SK-N-SH (cell line): ENCODE measurements at regions not wholly inside any gene's neighbourhood (a gene's known extent, or its start where the extent isn't known, plus 50 kb on each side); places are given as distances from the start of the nearest gene placed in this dataset.

Source experiments
- CTCF ChIA-PET: fragments of 300-600, 350-600 bp; formaldehyde crosslinking; extraction: SDS; loops from one replicate; lab custom pipeline; 2021; lab: Yijun Ruan, JAX
- POLR2A ChIA-PET: fragments of 350-600 bp; sonication (Branson Sonifier 250); formaldehyde crosslinking; extraction: SDS; loops from one replicate; lab custom pipeline; 2020; ENCODE audit warnings: antibody characterized with exemption, inconsistent platforms; lab: Yijun Ruan, JAX
- DNase-seq: peaks from one replicate; pipeline ENCODE4 v3.0.0; 2012
- H2AFZ ChIP-seq: fragments of 200-600 bp; sonication (generic); 2 replicates; pipeline ENCODE4 v1.8.1; 2016; ENCODE audit warnings: antibody characterized with exemption, mild to moderate bottlenecking, low read depth
- H3F3A ChIP-seq: fragments of 200-600 bp; sonication (generic); replicated peaks from 2 replicates; pipeline ENCODE3; 2016; ENCODE audit warnings: antibody characterized with exemption, mild to moderate bottlenecking; ENCODE audit not compliant: insufficient read depth
- H3K27ac ChIP-seq, 2 experiments: fragments of 200-500 bp in 1 of 2; fragments of 200-600 bp in 1 of 2; sonication (Bioruptor generic) in 1 of 2; sonication (generic), shearing (Covaris generic) in 1 of 2; 2 replicates each; pipeline versions ENCODE4 v1.5.1 to v1.6.1; 2014 to 2016; ENCODE audit warnings: low read depth in 2 of 2, inconsistent platforms in 1 of 2, low read length in 1 of 2, mild to moderate bottlenecking in 1 of 2, mixed read lengths in 1 of 2
- H3K27me3 ChIP-seq: fragments of 200-600 bp; sonication (generic), shearing (Covaris generic); 2 replicates; pipeline ENCODE4 v1.6.1; 2016; ENCODE audit warnings: mixed run types; ENCODE audit not compliant: insufficient read depth
- H3K36me3 ChIP-seq, 2 experiments: fragments of 200-500 bp in 1 of 2; fragments of 200-600 bp in 1 of 2; sonication (Bioruptor generic) in 1 of 2; sonication (generic) in 1 of 2; replicated peaks in 1 of 2; 2 replicates each; pipeline versions ENCODE3 to v1.5.1; 2014 to 2016; ENCODE audit warnings: low read length in 1 of 2, mild to moderate bottlenecking in 1 of 2; ENCODE audit not compliant: insufficient read depth in 2 of 2, control insufficient read depth in 1 of 2
- H3K4me1 ChIP-seq, 2 experiments: fragments of 200-500 bp in 1 of 2; fragments of 200-600 bp in 1 of 2; sonication (Bioruptor generic) in 1 of 2; sonication (generic), shearing (Covaris generic) in 1 of 2; 2 replicates each; pipeline versions ENCODE4 v1.5.1 to v1.6.1; 2014 to 2016; ENCODE audit warnings: low read depth in 1 of 2, low read length in 1 of 2, mixed run types in 1 of 2; ENCODE audit not compliant: insufficient read depth in 2 of 2, control insufficient read depth in 1 of 2
- H3K4me2 ChIP-seq: fragments of 200-600 bp; sonication (generic), shearing (Covaris generic); 2 replicates; pipeline ENCODE4 v1.6.1; 2017; ENCODE audit warnings: mixed run types
- H3K4me3 ChIP-seq, 2 experiments: fragments of 200-500 bp in 1 of 2; fragments of 200-600 bp in 1 of 2; sonication (Bioruptor generic) in 1 of 2; sonication (generic), shearing (Covaris generic) in 1 of 2; 2 replicates each; pipeline versions ENCODE4 v1.5.1 to v1.8.1; 2014 to 2016; ENCODE audit warnings: low read depth in 2 of 2, inconsistent platforms in 1 of 2, low read length in 1 of 2, mild to moderate bottlenecking in 1 of 2, mixed read lengths in 1 of 2, moderate library complexity in 1 of 2
- H3K79me2 ChIP-seq: fragments of 200-600 bp; sonication (generic); 2 replicates; pipeline ENCODE4 v1.8.1; 2017; ENCODE audit warnings: mild to moderate bottlenecking; ENCODE audit not compliant: insufficient read depth
- H3K9ac ChIP-seq: fragments of 200-600 bp; sonication (generic); 2 replicates; pipeline ENCODE4 v1.6.1; 2017; ENCODE audit warnings: mixed run types
- H3K9me2 ChIP-seq: fragments of 200-600 bp; sonication (generic); 2 replicates; pipeline ENCODE4 v1.6.1; 2017; ENCODE audit warnings: mixed run types
- H3K9me3 ChIP-seq: fragments of 200-600 bp; sonication (generic); 2 replicates; pipeline ENCODE4 v1.6.1; 2017; ENCODE audit warnings: mixed run types, mild to moderate bottlenecking, moderate library complexity
- H4K20me1 ChIP-seq: fragments of 200-600 bp; sonication (generic); 2 replicates; pipeline ENCODE4 v1.6.1; 2017; ENCODE audit warnings: mild to moderate bottlenecking, mixed run types; ENCODE audit not compliant: insufficient read depth
- FOXM1 ChIP-seq: IDR thresholded peaks from 2 replicates; pipeline ENCODE4 v1.4.0; 2012; ENCODE audit warnings: low read depth, mild to moderate bottlenecking
- RAD21 ChIP-seq: IDR thresholded peaks from 2 replicates; pipeline ENCODE4 v1.6.1; 2012; ENCODE audit warnings: mild to moderate bottlenecking, low read length
- WGBS: methylation state at CpG from one replicate; pipeline ENCODE4 v1.1.6; 2017; ENCODE audit warnings: low lambda C conversion rate; 5-methylcytosine and 5-hydroxymethylcytosine counted together
- TF ChIP-seq, protein P1 (sequence below): IDR thresholded peaks from 2 replicates; pipeline ENCODE4 v1.4.0; 2012; ENCODE audit warnings: low read depth, borderline replicate concordance
- TF ChIP-seq, protein P2 (sequence below): fragments of 200-600 bp; sonication (generic); IDR thresholded peaks from 2 replicates; pipeline ENCODE4 v1.6.1; 2017; ENCODE audit warnings: antibody characterized with exemption, mild to moderate bottlenecking, moderate library complexity
- TF ChIP-seq, protein P3 (sequence below): IDR thresholded peaks from 2 replicates; pipeline ENCODE4 v1.4.0; 2012; ENCODE audit warnings: low read depth
- TF ChIP-seq, protein P4 (sequence below): fragments of 150-350 bp; IDR thresholded peaks from 2 replicates; pipeline ENCODE4 v1.6.1; 2016; ENCODE audit warnings: mild to moderate bottlenecking, low read depth, low read length

DNA sequence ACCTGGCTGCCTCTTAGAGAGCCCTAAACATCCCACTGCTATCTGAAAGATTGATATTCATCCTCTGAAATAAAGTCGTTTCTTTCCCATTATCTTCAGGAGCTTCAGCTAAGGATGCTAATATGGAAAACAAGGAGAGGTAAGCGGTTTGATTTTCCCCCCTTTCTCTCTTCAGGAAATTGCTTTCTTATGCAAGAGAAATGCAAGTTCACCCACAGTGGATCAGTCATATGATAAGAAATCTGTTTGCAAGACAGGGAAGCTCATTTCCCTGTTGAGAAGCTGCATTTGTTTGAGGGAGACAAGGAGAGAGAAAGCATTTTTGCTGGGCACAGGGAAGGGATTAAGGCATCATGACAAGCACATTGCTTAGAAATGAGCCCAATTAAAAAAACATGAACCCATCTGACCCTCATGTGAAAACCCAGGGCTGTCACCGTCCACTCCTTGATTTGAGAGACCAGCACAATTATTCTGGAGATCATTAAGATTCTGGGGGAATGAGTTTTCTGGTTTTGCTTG, 53.7 kb upstream of the BOD1 start (continued):
- TF ChIP-seq, protein P1, sequence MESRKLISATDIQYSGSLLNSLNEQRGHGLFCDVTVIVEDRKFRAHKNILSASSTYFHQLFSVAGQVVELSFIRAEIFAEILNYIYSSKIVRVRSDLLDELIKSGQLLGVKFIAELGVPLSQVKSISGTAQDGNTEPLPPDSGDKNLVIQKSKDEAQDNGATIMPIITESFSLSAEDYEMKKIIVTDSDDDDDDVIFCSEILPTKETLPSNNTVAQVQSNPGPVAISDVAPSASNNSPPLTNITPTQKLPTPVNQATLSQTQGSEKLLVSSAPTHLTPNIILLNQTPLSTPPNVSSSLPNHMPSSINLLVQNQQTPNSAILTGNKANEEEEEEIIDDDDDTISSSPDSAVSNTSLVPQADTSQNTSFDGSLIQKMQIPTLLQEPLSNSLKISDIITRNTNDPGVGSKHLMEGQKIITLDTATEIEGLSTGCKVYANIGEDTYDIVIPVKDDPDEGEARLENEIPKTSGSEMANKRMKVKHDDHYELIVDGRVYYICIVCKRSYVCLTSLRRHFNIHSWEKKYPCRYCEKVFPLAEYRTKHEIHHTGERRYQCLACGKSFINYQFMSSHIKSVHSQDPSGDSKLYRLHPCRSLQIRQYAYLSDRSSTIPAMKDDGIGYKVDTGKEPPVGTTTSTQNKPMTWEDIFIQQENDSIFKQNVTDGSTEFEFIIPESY = no peak
- TF ChIP-seq, protein P2, sequence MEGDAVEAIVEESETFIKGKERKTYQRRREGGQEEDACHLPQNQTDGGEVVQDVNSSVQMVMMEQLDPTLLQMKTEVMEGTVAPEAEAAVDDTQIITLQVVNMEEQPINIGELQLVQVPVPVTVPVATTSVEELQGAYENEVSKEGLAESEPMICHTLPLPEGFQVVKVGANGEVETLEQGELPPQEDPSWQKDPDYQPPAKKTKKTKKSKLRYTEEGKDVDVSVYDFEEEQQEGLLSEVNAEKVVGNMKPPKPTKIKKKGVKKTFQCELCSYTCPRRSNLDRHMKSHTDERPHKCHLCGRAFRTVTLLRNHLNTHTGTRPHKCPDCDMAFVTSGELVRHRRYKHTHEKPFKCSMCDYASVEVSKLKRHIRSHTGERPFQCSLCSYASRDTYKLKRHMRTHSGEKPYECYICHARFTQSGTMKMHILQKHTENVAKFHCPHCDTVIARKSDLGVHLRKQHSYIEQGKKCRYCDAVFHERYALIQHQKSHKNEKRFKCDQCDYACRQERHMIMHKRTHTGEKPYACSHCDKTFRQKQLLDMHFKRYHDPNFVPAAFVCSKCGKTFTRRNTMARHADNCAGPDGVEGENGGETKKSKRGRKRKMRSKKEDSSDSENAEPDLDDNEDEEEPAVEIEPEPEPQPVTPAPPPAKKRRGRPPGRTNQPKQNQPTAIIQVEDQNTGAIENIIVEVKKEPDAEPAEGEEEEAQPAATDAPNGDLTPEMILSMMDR = no peak
- TF ChIP-seq, protein P3, sequence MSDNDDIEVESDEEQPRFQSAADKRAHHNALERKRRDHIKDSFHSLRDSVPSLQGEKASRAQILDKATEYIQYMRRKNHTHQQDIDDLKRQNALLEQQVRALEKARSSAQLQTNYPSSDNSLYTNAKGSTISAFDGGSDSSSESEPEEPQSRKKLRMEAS = no peak
- TF ChIP-seq, protein P4, sequence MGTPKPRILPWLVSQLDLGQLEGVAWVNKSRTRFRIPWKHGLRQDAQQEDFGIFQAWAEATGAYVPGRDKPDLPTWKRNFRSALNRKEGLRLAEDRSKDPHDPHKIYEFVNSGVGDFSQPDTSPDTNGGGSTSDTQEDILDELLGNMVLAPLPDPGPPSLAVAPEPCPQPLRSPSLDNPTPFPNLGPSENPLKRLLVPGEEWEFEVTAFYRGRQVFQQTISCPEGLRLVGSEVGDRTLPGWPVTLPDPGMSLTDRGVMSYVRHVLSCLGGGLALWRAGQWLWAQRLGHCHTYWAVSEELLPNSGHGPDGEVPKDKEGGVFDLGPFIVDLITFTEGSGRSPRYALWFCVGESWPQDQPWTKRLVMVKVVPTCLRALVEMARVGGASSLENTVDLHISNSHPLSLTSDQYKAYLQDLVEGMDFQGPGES = no peak

DNA sequence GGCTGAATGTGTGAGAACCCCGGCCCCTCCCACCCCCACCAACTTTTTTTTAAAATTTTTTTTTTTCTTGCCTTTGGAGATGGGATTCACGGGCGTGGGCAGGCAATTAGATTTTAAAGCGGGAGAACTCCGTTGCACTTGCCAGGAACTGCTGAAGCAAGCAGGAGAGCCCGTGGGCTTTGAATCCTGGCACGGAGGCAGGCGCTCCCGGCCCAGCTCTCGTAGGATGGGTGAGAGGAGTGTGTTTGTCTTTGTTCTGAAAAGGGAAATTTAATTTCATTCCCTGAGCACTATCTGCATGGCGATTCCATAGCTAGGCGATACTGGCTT, 54.3 kb upstream of the BOD1 start:
- Histone ChIP-seq H2AFZ (peak overlapping the region; percentile 75), H3K9me2 (no peaks in the 10 kb centered on the region), H3K27ac (peak overlapping the region; percentile 34 to 76; a peak in 3 of 4 replicates), H3K9ac (no peak overlapping the region), H3K79me2 (no peaks in the 10 kb centered on the region), H3K9me3 (no peaks in the 10 kb centered on the region), H3K36me3 (no peaks in the 10 kb centered on the region), H3K4me3 (no peak overlapping the region), H3K4me1 (peaks cover 6 to 16% of the 10 kb centered on the region in 2 experiments), H3K27me3 (no peaks in the 10 kb centered on the region), H3F3A (no peaks in the 10 kb centered on the region), H4K20me1 (no peaks in the 10 kb centered on the region), H3K4me2 (peak overlapping the region; percentile 52)
- 30% methylated on average over 12 of the region's 12 CpGs for WGBS
- ChIA-PET CTCF (interaction anchor here (0.8 to 2.0 kb wide), 6 partner anchors 9 to 255 kb away, joined by 3 to 7 read pairs (median 4); no protein-coding TSS in a partner anchor), POLR2A (interaction anchor here (0.9 to 1.9 kb wide), 3 partner anchors 26 to 293 kb away, joined by 3 to 8 read pairs (median 3); partner anchors contain the start of gene CPEB4)
- peak; percentile 55 for DNase-seq
- TF ChIP-seq FOXM1 = no peak
- TF ChIP-seq RAD21 = 0 out of 2 replicates have a peak, but pooled peaks have one; percentile 3
